ENCODE measurements at regions not wholly inside any gene's neighbourhood (a gene's known extent, or its start where the extent isn't known, plus 50 kb on each side); places are given as distances from the start of the nearest gene placed in this dataset.

- Histone ChIP-seq H3F3A (ENCODE audit: insufficient read depth, low read length, poor library complexity, severe bottlenecking) (no peaks in the 10 kb centered on the region), H3K27ac (ENCODE audit: low read length) (no peak overlapping the region), H3K27me3 (ENCODE audit: insufficient read depth, low read depth, low read length) (no peaks in the 10 kb centered on the region), H3K4me3 (ENCODE audit: low read length) (no peak overlapping the region), H3K4me2 (ENCODE audit: low read length) (no peak overlapping the region), H3K9ac (ENCODE audit: low read length) (no peak overlapping the region), H3K9me2 (ENCODE audit: insufficient read depth, low read length) (no peaks in the 10 kb centered on the region), H3K79me2 (replicated peaks; ENCODE audit: insufficient read depth, low read length) (no peaks in the 10 kb centered on the region), H4K20me1 (ENCODE audit: insufficient read depth) (no peaks in the 10 kb centered on the region), H2AFZ (ENCODE audit: low read depth, low read length) (no peak overlapping the region), H3K36me3 (ENCODE audit: insufficient read depth, low read length) (no peaks in the 10 kb centered on the region), H3K9me3 (ENCODE audit: low read length) (no peaks in the 10 kb centered on the region)
- TF ChIP-seq RAD21 (conservative IDR thresholded peaks at IDR 0.05) (no peak), SMC3 (conservative IDR thresholded peaks at IDR 0.05; ENCODE audit: poor library complexity) (no peak), TAF1 (IDR thresholded peaks at IDR 0.05; ENCODE audit: low read depth) (no peak), REST (IDR thresholded peaks at IDR 0.05; ENCODE audit: borderline replicate concordance) (no peak), POLR2AphosphoS5 (IDR thresholded peaks at IDR 0.05) (no peak), EZH2 (IDR thresholded peaks at IDR 0.05; ENCODE audit: borderline replicate concordance, insufficient read depth, low read length, poor library complexity, severe bottlenecking) (no peak), EP300 (conservative IDR thresholded peaks at IDR 0.05; ENCODE audit: poor library complexity, severe bottlenecking) (no peak), CTCF (IDR thresholded peaks at IDR 0.05; ENCODE audit: poor library complexity, severe bottlenecking) (no peak)
These were observed 289.9 kb upstream of the TSHZ2 start for GRCh38 chr20:52682237-52682636.

GRCh38 chr20:52681288-52681687 is 290.9 kb upstream of the TSHZ2 start:
- Histone ChIP-seq H3K9me2 (ENCODE audit: insufficient read depth, low read length) (no peaks in the 10 kb centered on the region), H2AFZ (ENCODE audit: low read depth, low read length) (no peak overlapping the region), H4K20me1 (ENCODE audit: insufficient read depth) (no peaks in the 10 kb centered on the region), H3K27ac (ENCODE audit: low read length) (no peak overlapping the region), H3K4me3 (ENCODE audit: low read length) (no peak overlapping the region), H3K36me3 (ENCODE audit: insufficient read depth, low read length) (no peaks in the 10 kb centered on the region), H3K79me2 (replicated peaks; ENCODE audit: insufficient read depth, low read length) (no peaks in the 10 kb centered on the region), H3K9me3 (ENCODE audit: low read length) (no peaks in the 10 kb centered on the region), H3K4me2 (ENCODE audit: low read length) (no peak overlapping the region), H3K27me3 (ENCODE audit: insufficient read depth, low read depth, low read length) (no peaks in the 10 kb centered on the region), H3F3A (ENCODE audit: insufficient read depth, low read length, poor library complexity, severe bottlenecking) (no peaks in the 10 kb centered on the region), H3K9ac (ENCODE audit: low read length) (no peak overlapping the region)
- TF ChIP-seq CTCF (IDR thresholded peaks at IDR 0.05; ENCODE audit: poor library complexity, severe bottlenecking) (no peak), TAF1 (IDR thresholded peaks at IDR 0.05; ENCODE audit: low read depth) (no peak), SMC3 (conservative IDR thresholded peaks at IDR 0.05; ENCODE audit: poor library complexity) (no peak), EZH2 (IDR thresholded peaks at IDR 0.05; ENCODE audit: borderline replicate concordance, insufficient read depth, low read length, poor library complexity, severe bottlenecking) (no peak), MXI1 (conservative IDR thresholded peaks at IDR 0.05; ENCODE audit: poor library complexity, severe bottlenecking) (no peak), POLR2AphosphoS5 (IDR thresholded peaks at IDR 0.05) (no peak), REST (IDR thresholded peaks at IDR 0.05; ENCODE audit: borderline replicate concordance) (no peak), EP300 (conservative IDR thresholded peaks at IDR 0.05; ENCODE audit: poor library complexity, severe bottlenecking) (no peak), RAD21 (conservative IDR thresholded peaks at IDR 0.05) (no peak)
